Spleen (tissue), 7 donors: ENCODE measurements at regions not wholly inside any gene's neighbourhood (a gene's known extent, or its start where the extent isn't known, plus 50 kb on each side); places are given as distances from the start of the nearest gene placed in this dataset.

ENCODE experiments used
- CTCF ChIP-seq, 11 experiments: fragments of 200-600 bp in 7 of 11; fragments of 450-650 bp in 4 of 11; sonication (generic) in 4 of 11; IDR thresholded peaks in 8 of 11; conservative IDR thresholded peaks in 3 of 11; 1 replicate in 7 of 11; 2 replicates in 4 of 11; pipeline versions ENCODE4 v1.4.0 to v1.8.0; 2016 to 2021; ENCODE audit warnings: antibody characterized with exemption in 11 of 11, inconsistent platforms in 4 of 11, mild to moderate bottlenecking in 1 of 11
- POLR2A ChIP-seq, 3 donors: fragments of 450-650 bp; IDR thresholded peaks; one replicate each; pipeline ENCODE4 v1.5.1; 2017; ENCODE audit warnings: antibody characterized with exemption in 3 of 3, mild to moderate bottlenecking in 1 of 3
- donor health status: DM: no; HTN: no; CAD: no; lungs with moderate emphysema.
- donor health status: DM: no; HTN: no; CAD: no.
- donor health status: DM: no; HTN: no; CAD: no.

- TF ChIP-seq CTCF (IDR thresholded peaks at IDR 0.05 in 8 of 11, conservative IDR thresholded peaks at IDR 0.05 in 3 of 11) (no peak), POLR2A (IDR thresholded peaks at IDR 0.05) (no peak)
These were observed 141.8 kb downstream of the C7orf25 start for GRCh38 chr7:42770114-42770513.
